ENCODE measurements at regions not wholly inside any gene's neighbourhood (a gene's known extent, or its start where the extent isn't known, plus 50 kb on each side); places are given as distances from the start of the nearest gene placed in this dataset.

- Mint-ChIP-seq H3K27ac (no peak overlapping the region), H3K4me1 (peaks cover 9% of the 10 kb centered on the region), H3K9me3 (peaks cover 0 to 3% (median 0%) of the 10 kb centered on the region in 7 donors), H3K27me3 (ENCODE audit: low read depth in 3 of 3) (peaks cover 0 to 7% (median 1%) of the 10 kb centered on the region in 3 donors), H3K36me3 (no peaks in the 10 kb centered on the region), H3K4me3 (no peak overlapping the region)
- DNase-seq = no peak
- H4K20me1 ChIP-seq (ENCODE audit: insufficient read depth, low read length) = no peaks in the 10 kb centered on the region
- intact Hi-C loops (cut with micrococcal nuclease) = no loop called here
- no peaks in the 10 kb centered on the region for H3K4me1 ChIP-seq (ENCODE audit: control insufficient read depth in 1 of 2, insufficient read depth in 2 of 2, low read length in 2 of 2)
- no peaks in the 10 kb centered on the region for H3K36me3 ChIP-seq (replicated peaks in 1 of 2; ENCODE audit: control insufficient read depth in 1 of 2, insufficient read depth in 2 of 2, low read length in 2 of 2)
- no CpG with 5 or more reads among the region's 4 CpGs for WGBS (ENCODE audit: insufficient coverage)
- H3K9ac ChIP-seq (ENCODE audit: insufficient read depth, low read length, poor library complexity, severe bottlenecking) = no peak overlapping the region
- no peak overlapping the region for H3K27ac ChIP-seq (ENCODE audit: low read depth in 1 of 2, low read length in 2 of 2)
- H3K27me3 ChIP-seq (ENCODE audit: control insufficient read depth in 2 of 2, insufficient read depth in 2 of 2, low read length in 2 of 2) = no peaks in the 10 kb centered on the region
- no peaks in the 10 kb centered on the region for H3K9me3 ChIP-seq (replicated peaks in 1 of 2; ENCODE audit: control insufficient read depth in 1 of 2, insufficient read depth in 1 of 2, low read length in 2 of 2)
- H3K79me2 ChIP-seq (ENCODE audit: insufficient read depth, low read length) = no peaks in the 10 kb centered on the region
- no peak overlapping the region for H2AFZ ChIP-seq (ENCODE audit: insufficient read depth, low read depth, low read length, poor library complexity, severe bottlenecking)
- no peak for TF ChIP-seq CTCF (IDR thresholded peaks at IDR 0.05)
- H3K4me3 ChIP-seq (replicated peaks in 1 of 3; ENCODE audit: low read depth in 2 of 3, low read length in 3 of 3) = no peak overlapping the region
- H3K4me2 ChIP-seq (replicated peaks; ENCODE audit: extremely low read depth, low read length, poor library complexity, severe bottlenecking) = no peak overlapping the region
Observed at GRCh38 chr5:124678468-124678867, 68.0 kb downstream of the ZNF608 start.

GRCh38 chr5:124677374-124678351 is 68.8 kb downstream of the ZNF608 start:
- no peaks in the 10 kb centered on the region for H3K36me3 ChIP-seq (replicated peaks in 1 of 2; ENCODE audit: control insufficient read depth in 1 of 2, insufficient read depth in 2 of 2, low read length in 2 of 2)
- H3K79me2 ChIP-seq (ENCODE audit: insufficient read depth, low read length) = no peaks in the 10 kb centered on the region
- no peaks in the 10 kb centered on the region for H3K27me3 ChIP-seq (ENCODE audit: control insufficient read depth in 2 of 2, insufficient read depth in 2 of 2, low read length in 2 of 2)
- DNase-seq = no peak
- H3K4me2 ChIP-seq (replicated peaks; ENCODE audit: extremely low read depth, low read length, poor library complexity, severe bottlenecking) = no peak overlapping the region
- H3K27ac Mint-ChIP-seq = no peak overlapping the region
- no peak overlapping the region for H3K4me3 ChIP-seq (replicated peaks in 1 of 3; ENCODE audit: low read depth in 2 of 3, low read length in 3 of 3)
- H3K9me3 Mint-ChIP-seq = peaks cover 0 to 3% (median 0%) of the 10 kb centered on the region in 7 donors
- H2AFZ ChIP-seq (ENCODE audit: insufficient read depth, low read depth, low read length, poor library complexity, severe bottlenecking) = no peak overlapping the region
- H3K9ac ChIP-seq (ENCODE audit: insufficient read depth, low read length, poor library complexity, severe bottlenecking) = no peak overlapping the region
- peaks cover 0 to 7% (median 1%) of the 10 kb centered on the region in 3 donors for H3K27me3 Mint-ChIP-seq (ENCODE audit: low read depth in 3 of 3)
- WGBS (ENCODE audit: insufficient coverage) = 90% methylated on average over 6 of the region's 9 CpGs
- H3K9me3 ChIP-seq (replicated peaks in 1 of 2; ENCODE audit: control insufficient read depth in 1 of 2, insufficient read depth in 1 of 2, low read length in 2 of 2) = no peaks in the 10 kb centered on the region
- H3K4me3 Mint-ChIP-seq = no peak overlapping the region
- peaks cover 9% of the 10 kb centered on the region for H3K4me1 Mint-ChIP-seq
- H3K36me3 Mint-ChIP-seq = no peaks in the 10 kb centered on the region
- TF ChIP-seq CTCF (IDR thresholded peaks at IDR 0.05) = no peak
- H4K20me1 ChIP-seq (ENCODE audit: insufficient read depth, low read length) = no peaks in the 10 kb centered on the region
- no peak overlapping the region for H3K27ac ChIP-seq (ENCODE audit: low read depth in 1 of 2, low read length in 2 of 2)
- H3K4me1 ChIP-seq (ENCODE audit: control insufficient read depth in 1 of 2, insufficient read depth in 2 of 2, low read length in 2 of 2) = no peaks in the 10 kb centered on the region
- intact Hi-C loops (cut with micrococcal nuclease) = no loop called here

All from CD14-positive monocyte (primary cell).